ENCODE measurements at regions not wholly inside any gene's neighbourhood (a gene's known extent, or its start where the extent isn't known, plus 50 kb on each side); places are given as distances from the start of the nearest gene placed in this dataset.
"Not testable (repeated sequence)": the region's sequence is repeated elsewhere in the genome, so short reads cannot be mapped to it uniquely, and the experiment has no call there.

DNA sequence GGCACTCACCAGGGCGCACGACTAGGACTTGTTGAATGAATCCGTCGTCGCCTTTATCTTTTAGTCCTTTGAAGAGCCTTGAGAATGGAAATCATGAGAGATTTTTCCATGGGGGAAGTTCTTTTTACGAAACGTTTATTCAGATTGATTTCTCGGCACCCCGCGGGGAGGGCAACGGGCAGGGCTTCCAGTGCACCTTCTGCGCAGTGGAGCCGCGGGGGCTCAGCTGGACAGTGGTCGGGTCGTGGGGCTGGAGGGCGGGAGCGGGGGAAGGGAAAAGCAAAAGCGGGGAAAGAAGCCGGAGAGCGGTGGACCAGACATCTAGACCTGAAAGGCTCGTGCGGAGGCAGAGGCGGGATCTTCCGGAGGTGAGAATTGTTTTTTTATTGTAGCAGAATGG lies 50.6 kb upstream of the NBPF20 start:
- ATAC-seq, result not testable (repeated sequence)

- not testable (repeated sequence) for ATAC-seq
Measured at GRCh38 chr1:145475369-145475915, 50.0 kb upstream of the NBPF20 start.
